ENCODE measurements at regions not wholly inside any gene's neighbourhood (a gene's known extent, or its start where the extent isn't known, plus 50 kb on each side); places are given as distances from the start of the nearest gene placed in this dataset.

- TF ChIP-seq, protein P1, sequence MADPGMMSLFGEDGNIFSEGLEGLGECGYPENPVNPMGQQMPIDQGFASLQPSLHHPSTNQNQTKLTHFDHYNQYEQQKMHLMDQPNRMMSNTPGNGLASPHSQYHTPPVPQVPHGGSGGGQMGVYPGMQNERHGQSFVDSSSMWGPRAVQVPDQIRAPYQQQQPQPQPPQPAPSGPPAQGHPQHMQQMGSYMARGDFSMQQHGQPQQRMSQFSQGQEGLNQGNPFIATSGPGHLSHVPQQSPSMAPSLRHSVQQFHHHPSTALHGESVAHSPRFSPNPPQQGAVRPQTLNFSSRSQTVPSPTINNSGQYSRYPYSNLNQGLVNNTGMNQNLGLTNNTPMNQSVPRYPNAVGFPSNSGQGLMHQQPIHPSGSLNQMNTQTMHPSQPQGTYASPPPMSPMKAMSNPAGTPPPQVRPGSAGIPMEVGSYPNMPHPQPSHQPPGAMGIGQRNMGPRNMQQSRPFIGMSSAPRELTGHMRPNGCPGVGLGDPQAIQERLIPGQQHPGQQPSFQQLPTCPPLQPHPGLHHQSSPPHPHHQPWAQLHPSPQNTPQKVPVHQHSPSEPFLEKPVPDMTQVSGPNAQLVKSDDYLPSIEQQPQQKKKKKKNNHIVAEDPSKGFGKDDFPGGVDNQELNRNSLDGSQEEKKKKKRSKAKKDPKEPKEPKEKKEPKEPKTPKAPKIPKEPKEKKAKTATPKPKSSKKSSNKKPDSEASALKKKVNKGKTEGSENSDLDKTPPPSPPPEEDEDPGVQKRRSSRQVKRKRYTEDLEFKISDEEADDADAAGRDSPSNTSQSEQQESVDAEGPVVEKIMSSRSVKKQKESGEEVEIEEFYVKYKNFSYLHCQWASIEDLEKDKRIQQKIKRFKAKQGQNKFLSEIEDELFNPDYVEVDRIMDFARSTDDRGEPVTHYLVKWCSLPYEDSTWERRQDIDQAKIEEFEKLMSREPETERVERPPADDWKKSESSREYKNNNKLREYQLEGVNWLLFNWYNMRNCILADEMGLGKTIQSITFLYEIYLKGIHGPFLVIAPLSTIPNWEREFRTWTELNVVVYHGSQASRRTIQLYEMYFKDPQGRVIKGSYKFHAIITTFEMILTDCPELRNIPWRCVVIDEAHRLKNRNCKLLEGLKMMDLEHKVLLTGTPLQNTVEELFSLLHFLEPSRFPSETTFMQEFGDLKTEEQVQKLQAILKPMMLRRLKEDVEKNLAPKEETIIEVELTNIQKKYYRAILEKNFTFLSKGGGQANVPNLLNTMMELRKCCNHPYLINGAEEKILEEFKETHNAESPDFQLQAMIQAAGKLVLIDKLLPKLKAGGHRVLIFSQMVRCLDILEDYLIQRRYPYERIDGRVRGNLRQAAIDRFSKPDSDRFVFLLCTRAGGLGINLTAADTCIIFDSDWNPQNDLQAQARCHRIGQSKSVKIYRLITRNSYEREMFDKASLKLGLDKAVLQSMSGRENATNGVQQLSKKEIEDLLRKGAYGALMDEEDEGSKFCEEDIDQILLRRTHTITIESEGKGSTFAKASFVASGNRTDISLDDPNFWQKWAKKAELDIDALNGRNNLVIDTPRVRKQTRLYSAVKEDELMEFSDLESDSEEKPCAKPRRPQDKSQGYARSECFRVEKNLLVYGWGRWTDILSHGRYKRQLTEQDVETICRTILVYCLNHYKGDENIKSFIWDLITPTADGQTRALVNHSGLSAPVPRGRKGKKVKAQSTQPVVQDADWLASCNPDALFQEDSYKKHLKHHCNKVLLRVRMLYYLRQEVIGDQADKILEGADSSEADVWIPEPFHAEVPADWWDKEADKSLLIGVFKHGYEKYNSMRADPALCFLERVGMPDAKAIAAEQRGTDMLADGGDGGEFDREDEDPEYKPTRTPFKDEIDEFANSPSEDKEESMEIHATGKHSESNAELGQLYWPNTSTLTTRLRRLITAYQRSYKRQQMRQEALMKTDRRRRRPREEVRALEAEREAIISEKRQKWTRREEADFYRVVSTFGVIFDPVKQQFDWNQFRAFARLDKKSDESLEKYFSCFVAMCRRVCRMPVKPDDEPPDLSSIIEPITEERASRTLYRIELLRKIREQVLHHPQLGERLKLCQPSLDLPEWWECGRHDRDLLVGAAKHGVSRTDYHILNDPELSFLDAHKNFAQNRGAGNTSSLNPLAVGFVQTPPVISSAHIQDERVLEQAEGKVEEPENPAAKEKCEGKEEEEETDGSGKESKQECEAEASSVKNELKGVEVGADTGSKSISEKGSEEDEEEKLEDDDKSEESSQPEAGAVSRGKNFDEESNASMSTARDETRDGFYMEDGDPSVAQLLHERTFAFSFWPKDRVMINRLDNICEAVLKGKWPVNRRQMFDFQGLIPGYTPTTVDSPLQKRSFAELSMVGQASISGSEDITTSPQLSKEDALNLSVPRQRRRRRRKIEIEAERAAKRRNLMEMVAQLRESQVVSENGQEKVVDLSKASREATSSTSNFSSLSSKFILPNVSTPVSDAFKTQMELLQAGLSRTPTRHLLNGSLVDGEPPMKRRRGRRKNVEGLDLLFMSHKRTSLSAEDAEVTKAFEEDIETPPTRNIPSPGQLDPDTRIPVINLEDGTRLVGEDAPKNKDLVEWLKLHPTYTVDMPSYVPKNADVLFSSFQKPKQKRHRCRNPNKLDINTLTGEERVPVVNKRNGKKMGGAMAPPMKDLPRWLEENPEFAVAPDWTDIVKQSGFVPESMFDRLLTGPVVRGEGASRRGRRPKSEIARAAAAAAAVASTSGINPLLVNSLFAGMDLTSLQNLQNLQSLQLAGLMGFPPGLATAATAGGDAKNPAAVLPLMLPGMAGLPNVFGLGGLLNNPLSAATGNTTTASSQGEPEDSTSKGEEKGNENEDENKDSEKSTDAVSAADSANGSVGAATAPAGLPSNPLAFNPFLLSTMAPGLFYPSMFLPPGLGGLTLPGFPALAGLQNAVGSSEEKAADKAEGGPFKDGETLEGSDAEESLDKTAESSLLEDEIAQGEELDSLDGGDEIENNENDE (IDR thresholded peaks at IDR 0.05; ENCODE audit: low read depth, low read length): no peak
- TF ChIP-seq, protein P2, sequence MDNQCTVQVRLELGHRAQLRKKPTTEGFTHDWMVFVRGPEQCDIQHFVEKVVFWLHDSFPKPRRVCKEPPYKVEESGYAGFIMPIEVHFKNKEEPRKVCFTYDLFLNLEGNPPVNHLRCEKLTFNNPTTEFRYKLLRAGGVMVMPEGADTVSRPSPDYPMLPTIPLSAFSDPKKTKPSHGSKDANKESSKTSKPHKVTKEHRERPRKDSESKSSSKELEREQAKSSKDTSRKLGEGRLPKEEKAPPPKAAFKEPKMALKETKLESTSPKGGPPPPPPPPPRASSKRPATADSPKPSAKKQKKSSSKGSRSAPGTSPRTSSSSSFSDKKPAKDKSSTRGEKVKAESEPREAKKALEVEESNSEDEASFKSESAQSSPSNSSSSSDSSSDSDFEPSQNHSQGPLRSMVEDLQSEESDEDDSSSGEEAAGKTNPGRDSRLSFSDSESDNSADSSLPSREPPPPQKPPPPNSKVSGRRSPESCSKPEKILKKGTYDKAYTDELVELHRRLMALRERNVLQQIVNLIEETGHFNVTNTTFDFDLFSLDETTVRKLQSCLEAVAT (IDR thresholded peaks at IDR 0.05): no peak
- no peak for TF ChIP-seq SRSF9 (IDR thresholded peaks at IDR 0.05; ENCODE audit: borderline replicate concordance, low read depth, low read length)
- no peak for TF ChIP-seq ZNF75A (CRISPR knock-in tag; IDR thresholded peaks at IDR 0.05)
- TF ChIP-seq ERF (CRISPR knock-in tag; IDR thresholded peaks at IDR 0.05): no peak
- TF ChIP-seq MED1 (CRISPR knock-in tag; IDR thresholded peaks at IDR 0.05; ENCODE audit: borderline replicate concordance): no peak
- no peak for TF ChIP-seq ZNF311 (CRISPR knock-in tag; IDR thresholded peaks at IDR 0.05)
- TF ChIP-seq GATAD2A (IDR thresholded peaks at IDR 0.05): no peak
- TF ChIP-seq ARHGAP35 (IDR thresholded peaks at IDR 0.05; ENCODE audit: partially characterized antibody): no peak
- TF ChIP-seq MCM2 (IDR thresholded peaks at IDR 0.05; ENCODE audit: low read depth): no peak
- TF ChIP-seq, protein P3, sequence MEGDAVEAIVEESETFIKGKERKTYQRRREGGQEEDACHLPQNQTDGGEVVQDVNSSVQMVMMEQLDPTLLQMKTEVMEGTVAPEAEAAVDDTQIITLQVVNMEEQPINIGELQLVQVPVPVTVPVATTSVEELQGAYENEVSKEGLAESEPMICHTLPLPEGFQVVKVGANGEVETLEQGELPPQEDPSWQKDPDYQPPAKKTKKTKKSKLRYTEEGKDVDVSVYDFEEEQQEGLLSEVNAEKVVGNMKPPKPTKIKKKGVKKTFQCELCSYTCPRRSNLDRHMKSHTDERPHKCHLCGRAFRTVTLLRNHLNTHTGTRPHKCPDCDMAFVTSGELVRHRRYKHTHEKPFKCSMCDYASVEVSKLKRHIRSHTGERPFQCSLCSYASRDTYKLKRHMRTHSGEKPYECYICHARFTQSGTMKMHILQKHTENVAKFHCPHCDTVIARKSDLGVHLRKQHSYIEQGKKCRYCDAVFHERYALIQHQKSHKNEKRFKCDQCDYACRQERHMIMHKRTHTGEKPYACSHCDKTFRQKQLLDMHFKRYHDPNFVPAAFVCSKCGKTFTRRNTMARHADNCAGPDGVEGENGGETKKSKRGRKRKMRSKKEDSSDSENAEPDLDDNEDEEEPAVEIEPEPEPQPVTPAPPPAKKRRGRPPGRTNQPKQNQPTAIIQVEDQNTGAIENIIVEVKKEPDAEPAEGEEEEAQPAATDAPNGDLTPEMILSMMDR (IDR thresholded peaks at IDR 0.05 in 2 of 3, conservative IDR thresholded peaks at IDR 0.05 in 1 of 3; ENCODE audit: insufficient read depth in 2 of 3, low read depth in 1 of 3, low read length in 3 of 3): peak; percentile 64 to 98 (median 97)
- TF ChIP-seq EWSR1 (IDR thresholded peaks at IDR 0.05; ENCODE audit: borderline replicate concordance, low read depth, partially characterized antibody): no peak
- TF ChIP-seq RHOXF2B (CRISPR knock-in tag; conservative IDR thresholded peaks at IDR 0.05): no peak
- TF ChIP-seq FOXK2 (conservative IDR thresholded peaks at IDR 0.05 in 1 of 2, IDR thresholded peaks at IDR 0.05 in 1 of 2; ENCODE audit: low read depth in 2 of 2): no peak
- no peak for TF ChIP-seq HNRNPL (IDR thresholded peaks at IDR 0.05; ENCODE audit: low read depth, low read length)
Observed at GRCh38 chrX:63250253-63250868, 100.8 kb downstream of the SPIN4 start (continued).

All from K562 (cell line).